Esophagus muscularis mucosa (tissue), 4 donors: ENCODE measurements at regions not wholly inside any gene's neighbourhood (a gene's known extent, or its start where the extent isn't known, plus 50 kb on each side); places are given as distances from the start of the nearest gene placed in this dataset.

ENCODE experiments used
- EP300 ChIP-seq: sonication (generic); formaldehyde crosslinking; IDR thresholded peaks from one replicate; pipeline ENCODE4 v1.6.1; 2017; ENCODE audit warnings: antibody characterized with exemption
- POLR2AphosphoS5 ChIP-seq, 2 donors: sonication (generic); formaldehyde crosslinking; IDR thresholded peaks; one replicate each; pipeline ENCODE4 v1.6.1; 2017; ENCODE audit warnings: antibody characterized with exemption in 2 of 2
- TF ChIP-seq, protein P1 (sequence below), 3 experiments: fragments of 200-600 bp in 2 of 3; fragments of 450-650 bp in 1 of 3; sonication (generic) in 2 of 3; IDR thresholded peaks; one replicate each; pipeline ENCODE4 v1.5.1; 2017 to 2019; ENCODE audit warnings: antibody characterized with exemption in 3 of 3, mild to moderate bottlenecking in 2 of 3, moderate library complexity in 1 of 3

DNA sequence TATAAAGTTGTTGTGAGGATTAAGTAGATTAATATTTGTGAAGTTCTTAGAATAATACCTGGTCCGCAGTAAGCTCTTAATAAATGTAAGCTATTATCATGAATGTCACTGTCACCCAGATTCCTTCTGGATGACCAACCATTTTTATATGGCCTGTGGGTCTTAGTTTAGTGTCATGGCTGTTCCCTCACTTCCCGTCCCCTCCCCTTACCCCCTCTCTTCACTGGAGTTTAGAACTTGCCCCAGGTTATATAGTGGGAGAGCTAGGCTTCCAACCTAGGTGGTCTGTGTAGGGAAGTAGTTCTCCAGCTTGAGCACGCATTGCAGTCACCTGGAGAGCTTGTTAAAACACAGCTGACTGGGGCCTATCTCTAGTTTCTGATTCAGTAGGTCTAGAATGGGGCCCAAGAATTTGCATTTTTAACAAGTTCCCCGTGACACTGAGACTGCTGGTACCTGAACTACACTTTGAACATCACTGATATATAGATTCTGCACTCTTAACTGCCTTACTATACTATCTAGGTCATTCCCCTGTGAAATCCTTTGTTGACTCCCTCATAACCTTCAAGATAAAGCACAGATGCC is 66.9 kb upstream of the PLAC1 start:
- TF ChIP-seq, protein P1, sequence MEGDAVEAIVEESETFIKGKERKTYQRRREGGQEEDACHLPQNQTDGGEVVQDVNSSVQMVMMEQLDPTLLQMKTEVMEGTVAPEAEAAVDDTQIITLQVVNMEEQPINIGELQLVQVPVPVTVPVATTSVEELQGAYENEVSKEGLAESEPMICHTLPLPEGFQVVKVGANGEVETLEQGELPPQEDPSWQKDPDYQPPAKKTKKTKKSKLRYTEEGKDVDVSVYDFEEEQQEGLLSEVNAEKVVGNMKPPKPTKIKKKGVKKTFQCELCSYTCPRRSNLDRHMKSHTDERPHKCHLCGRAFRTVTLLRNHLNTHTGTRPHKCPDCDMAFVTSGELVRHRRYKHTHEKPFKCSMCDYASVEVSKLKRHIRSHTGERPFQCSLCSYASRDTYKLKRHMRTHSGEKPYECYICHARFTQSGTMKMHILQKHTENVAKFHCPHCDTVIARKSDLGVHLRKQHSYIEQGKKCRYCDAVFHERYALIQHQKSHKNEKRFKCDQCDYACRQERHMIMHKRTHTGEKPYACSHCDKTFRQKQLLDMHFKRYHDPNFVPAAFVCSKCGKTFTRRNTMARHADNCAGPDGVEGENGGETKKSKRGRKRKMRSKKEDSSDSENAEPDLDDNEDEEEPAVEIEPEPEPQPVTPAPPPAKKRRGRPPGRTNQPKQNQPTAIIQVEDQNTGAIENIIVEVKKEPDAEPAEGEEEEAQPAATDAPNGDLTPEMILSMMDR (IDR thresholded peaks at IDR 0.05), result no peak
- TF ChIP-seq EP300 (no peak), POLR2AphosphoS5 (IDR thresholded peaks at IDR 0.05) (no peak)
